Fibroblast of lung (primary cell): ENCODE measurements at regions not wholly inside any gene's neighbourhood (a gene's known extent, or its start where the extent isn't known, plus 50 kb on each side); places are given as distances from the start of the nearest gene placed in this dataset.

Experiments used
- DNase-seq, 2 donors: peaks; one replicate each; pipeline versions ENCODE4 v3.0.0 to v3.0.0-alpha.2; 2010; ENCODE audit warnings: low read depth in 2 of 2
- H2AFZ ChIP-seq: 2 replicates; pipeline ENCODE4 v1.5.1; 2012; ENCODE audit warnings: low read length, control low read depth, inconsistent platforms
- H3K27ac ChIP-seq: 2 replicates; pipeline ENCODE4 v1.5.1; 2011; ENCODE audit warnings: low read length, control low read depth; ENCODE audit not compliant: insufficient read depth
- H3K27me3 ChIP-seq: 2 replicates; pipeline ENCODE4 v1.5.1; 2011; ENCODE audit warnings: mild to moderate bottlenecking, low read length; ENCODE audit not compliant: control insufficient read depth, insufficient read depth
- H3K36me3 ChIP-seq: 2 replicates; pipeline ENCODE4 v1.5.1; 2011; ENCODE audit warnings: low read length; ENCODE audit not compliant: control insufficient read depth, insufficient read depth
- H3K4me1 ChIP-seq: 2 replicates; pipeline ENCODE4 v1.5.1; 2011; ENCODE audit warnings: low read length; ENCODE audit not compliant: control insufficient read depth, insufficient read depth; ENCODE audit errors: extremely low read depth
- H3K4me2 ChIP-seq: 2 replicates; pipeline ENCODE4 v1.5.1; 2011; ENCODE audit warnings: low read length, control low read depth; ENCODE audit not compliant: insufficient read depth; ENCODE audit errors: extremely low read depth
- H3K4me3 ChIP-seq, 4 experiments: fragments of 200-600 bp in 1 of 4; sonication (generic) in 1 of 4; replicated peaks in 1 of 4; 2 replicates each; pipeline ENCODE4 v1.5.1; 2011 to 2016; ENCODE audit warnings: low read length in 4 of 4, low read depth in 3 of 4, mild to moderate bottlenecking in 3 of 4, control low read depth in 2 of 4, inconsistent platforms in 1 of 4, mixed read lengths in 1 of 4; ENCODE audit not compliant: insufficient read depth in 1 of 4; ENCODE audit errors: control extremely low read depth in 1 of 4
- H3K79me2 ChIP-seq: 2 replicates; pipeline ENCODE4 v1.5.1; 2012; ENCODE audit warnings: mild to moderate bottlenecking, low read length, inconsistent platforms; ENCODE audit not compliant: control insufficient read depth, insufficient read depth
- H3K9ac ChIP-seq: 2 replicates; pipeline ENCODE4 v1.5.1; 2011; ENCODE audit warnings: mild to moderate bottlenecking, low read length, control low read depth; ENCODE audit not compliant: insufficient read depth
- H3K9me3 ChIP-seq: 2 replicates; pipeline ENCODE4 v1.5.1; 2012; ENCODE audit warnings: low read depth, low read length; ENCODE audit not compliant: control insufficient read depth, insufficient read depth
- H4K20me1 ChIP-seq: 2 replicates; pipeline ENCODE4 v1.5.1; 2011; ENCODE audit warnings: low read length; ENCODE audit not compliant: control insufficient read depth, insufficient read depth; ENCODE audit errors: extremely low read depth
- CTCF ChIP-seq, 2 donors: IDR thresholded peaks in 1 of 2; conservative IDR thresholded peaks in 1 of 2; 1 replicate in 1 of 2; 2 replicates in 1 of 2; pipeline ENCODE4 v1.5.1; 2011 to 2012; ENCODE audit warnings: low read length in 2 of 2, control low read depth in 1 of 2, inconsistent platforms in 1 of 2, low read depth in 1 of 2, mild to moderate bottlenecking in 1 of 2
- EZH2 ChIP-seq: IDR thresholded peaks from 2 replicates; pipeline ENCODE4 v1.5.1; 2012; ENCODE audit warnings: low read length, control low read depth, mild to moderate bottlenecking; ENCODE audit errors: missing control alignments

DNA sequence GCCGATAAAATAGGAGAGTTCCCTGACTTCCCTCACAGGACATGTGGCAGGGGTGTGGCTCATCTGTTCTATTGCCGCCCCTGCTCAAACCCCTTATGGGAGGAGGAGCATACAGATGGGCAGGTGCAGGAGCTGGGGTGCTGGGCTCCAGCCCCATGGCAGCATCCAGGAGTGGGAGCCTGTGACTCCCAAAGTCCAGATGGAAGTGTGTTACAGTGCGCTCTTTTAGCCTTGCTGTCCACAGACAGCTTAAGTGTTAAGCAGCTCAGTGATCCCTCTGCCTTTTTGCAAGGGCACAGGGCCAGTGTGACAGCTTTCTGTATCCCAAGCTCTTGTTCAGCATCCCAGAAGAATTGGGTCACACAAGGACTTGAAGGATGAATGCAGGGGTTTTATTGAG lies 212.3 kb upstream of the MYLIP start:
- Histone ChIP-seq H3K9me3 (no peaks in the 10 kb centered on the region), H3K4me3 (no peak overlapping the region), H3K9ac (no peak overlapping the region), H3K36me3 (no peaks in the 10 kb centered on the region), H3K27ac (no peak overlapping the region), H3K4me2 (no peak overlapping the region), H3K4me1 (no peaks in the 10 kb centered on the region), H4K20me1 (no peaks in the 10 kb centered on the region), H3K79me2 (no peaks in the 10 kb centered on the region), H3K27me3 (no peaks in the 10 kb centered on the region), H2AFZ (no peak overlapping the region)
- TF ChIP-seq CTCF (conservative IDR thresholded peaks at IDR 0.05 in 1 of 2, IDR thresholded peaks at IDR 0.05 in 1 of 2; ENCODE audit: low read depth in 1 of 2, low read length in 2 of 2) (no peak), EZH2 (no peak)
- no peak for DNase-seq

- H3K4me1 ChIP-seq = no peaks in the 10 kb centered on the region
- H3K27me3 ChIP-seq = no peaks in the 10 kb centered on the region
- no peak for TF ChIP-seq CTCF (conservative IDR thresholded peaks at IDR 0.05 in 1 of 2, IDR thresholded peaks at IDR 0.05 in 1 of 2; ENCODE audit: low read depth in 1 of 2, low read length in 2 of 2)
- TF ChIP-seq EZH2 = no peak
- no peak overlapping the region for H3K27ac ChIP-seq
- H2AFZ ChIP-seq = no peak overlapping the region
- H3K4me2 ChIP-seq = no peak overlapping the region
- DNase-seq = no peak
- no peaks in the 10 kb centered on the region for H3K9me3 ChIP-seq
- no peaks in the 10 kb centered on the region for H3K36me3 ChIP-seq
- no peak overlapping the region for H3K4me3 ChIP-seq
- H4K20me1 ChIP-seq = no peaks in the 10 kb centered on the region
- no peak overlapping the region for H3K9ac ChIP-seq
- no peaks in the 10 kb centered on the region for H3K79me2 ChIP-seq
Observed at GRCh38 chr6:15915508-15916178, 213.2 kb upstream of the MYLIP start.

DNA sequence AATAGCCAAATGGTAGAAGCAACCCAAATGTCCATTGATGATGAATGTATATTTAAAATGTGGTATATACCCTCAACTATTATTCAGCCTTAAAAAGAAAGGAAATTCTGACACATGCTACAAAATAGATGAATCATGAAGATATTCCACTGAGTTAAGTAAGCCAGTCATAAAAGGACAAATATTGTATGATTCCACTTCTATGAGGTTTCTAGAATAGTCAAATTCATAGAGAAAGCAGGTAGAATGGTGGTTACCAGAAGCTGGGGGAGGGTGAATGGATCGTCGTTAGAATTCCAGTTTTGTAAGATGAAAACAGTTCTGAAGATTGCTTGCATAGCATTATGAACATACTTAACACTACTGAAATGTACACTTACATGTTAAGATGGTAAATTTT lies 214.3 kb upstream of the MYLIP start:
- Histone ChIP-seq H4K20me1 (no peaks in the 10 kb centered on the region), H3K27ac (no peak overlapping the region), H3K9ac (no peak overlapping the region), H3K36me3 (no peaks in the 10 kb centered on the region), H3K79me2 (no peaks in the 10 kb centered on the region), H3K27me3 (no peaks in the 10 kb centered on the region), H3K4me2 (no peak overlapping the region), H3K4me1 (no peaks in the 10 kb centered on the region), H2AFZ (no peak overlapping the region), H3K4me3 (no peak overlapping the region), H3K9me3 (no peaks in the 10 kb centered on the region)
- DNase-seq = no peak
- TF ChIP-seq CTCF (conservative IDR thresholded peaks at IDR 0.05 in 1 of 2, IDR thresholded peaks at IDR 0.05 in 1 of 2; ENCODE audit: low read depth in 1 of 2, low read length in 2 of 2) (no peak), EZH2 (no peak)
